22Rv1 (cell line): ENCODE measurements at regions not wholly inside any gene's neighbourhood (a gene's known extent, or its start where the extent isn't known, plus 50 kb on each side); places are given as distances from the start of the nearest gene placed in this dataset.

Source experiments
- H3K27ac ChIP-seq: fragments of 450-650 bp; 2 replicates; pipeline ENCODE4 v1.5.1; 2017
- ZFX ChIP-seq: fragments of 450-650 bp; IDR thresholded peaks from 2 replicates; pipeline ENCODE4 v1.6.1; 2017; ENCODE audit warnings: antibody characterized with exemption, borderline replicate concordance
- TF ChIP-seq, protein P1 (sequence below): fragments of 450-650 bp; IDR thresholded peaks from 2 replicates; pipeline ENCODE4 v1.5.1; 2017; ENCODE audit warnings: mild to moderate bottlenecking

DNA sequence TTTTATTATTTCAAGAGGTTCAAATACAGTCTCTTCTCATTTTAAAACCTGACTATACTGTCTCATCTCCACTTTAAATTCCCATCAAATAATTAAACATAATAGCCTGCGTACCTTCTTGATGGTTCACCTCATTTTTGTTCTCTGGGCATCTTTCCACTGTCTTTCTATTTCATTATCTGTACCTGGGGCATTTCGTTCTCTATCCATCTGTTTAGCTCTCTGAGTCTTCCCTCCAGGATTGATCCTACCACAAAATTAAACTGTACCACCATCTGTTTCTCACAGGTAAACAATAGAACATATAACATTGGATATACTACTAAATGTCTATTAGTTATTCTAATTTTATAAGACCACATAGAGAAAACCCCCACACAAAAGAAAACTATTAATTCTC lies 1331.4 kb downstream of the NSUN3 start:
- TF ChIP-seq, protein P1, sequence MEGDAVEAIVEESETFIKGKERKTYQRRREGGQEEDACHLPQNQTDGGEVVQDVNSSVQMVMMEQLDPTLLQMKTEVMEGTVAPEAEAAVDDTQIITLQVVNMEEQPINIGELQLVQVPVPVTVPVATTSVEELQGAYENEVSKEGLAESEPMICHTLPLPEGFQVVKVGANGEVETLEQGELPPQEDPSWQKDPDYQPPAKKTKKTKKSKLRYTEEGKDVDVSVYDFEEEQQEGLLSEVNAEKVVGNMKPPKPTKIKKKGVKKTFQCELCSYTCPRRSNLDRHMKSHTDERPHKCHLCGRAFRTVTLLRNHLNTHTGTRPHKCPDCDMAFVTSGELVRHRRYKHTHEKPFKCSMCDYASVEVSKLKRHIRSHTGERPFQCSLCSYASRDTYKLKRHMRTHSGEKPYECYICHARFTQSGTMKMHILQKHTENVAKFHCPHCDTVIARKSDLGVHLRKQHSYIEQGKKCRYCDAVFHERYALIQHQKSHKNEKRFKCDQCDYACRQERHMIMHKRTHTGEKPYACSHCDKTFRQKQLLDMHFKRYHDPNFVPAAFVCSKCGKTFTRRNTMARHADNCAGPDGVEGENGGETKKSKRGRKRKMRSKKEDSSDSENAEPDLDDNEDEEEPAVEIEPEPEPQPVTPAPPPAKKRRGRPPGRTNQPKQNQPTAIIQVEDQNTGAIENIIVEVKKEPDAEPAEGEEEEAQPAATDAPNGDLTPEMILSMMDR = no peak
- TF ChIP-seq ZFX = no peak
- H3K27ac ChIP-seq = no peak overlapping the region

DNA sequence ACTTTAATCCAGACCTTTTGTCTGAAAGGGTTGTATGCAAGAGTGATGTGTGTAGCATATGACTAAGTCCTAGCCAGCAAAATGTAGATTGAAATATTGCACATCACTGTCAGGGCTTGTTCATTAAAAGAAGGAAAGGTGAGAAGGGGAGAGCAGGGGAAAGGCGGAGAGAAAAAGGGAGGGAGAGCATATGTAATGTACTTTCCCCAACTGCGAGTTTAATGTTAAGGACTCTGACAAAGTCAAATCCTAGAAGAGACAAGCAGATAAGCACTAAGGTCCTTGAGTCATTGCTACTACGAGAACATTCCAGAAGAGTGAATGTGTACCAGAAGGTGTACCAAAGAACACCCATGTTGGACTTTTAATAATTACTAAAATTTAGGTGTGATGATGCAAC lies 1336.7 kb downstream of the NSUN3 start:
- no peak for TF ChIP-seq ZFX
- TF ChIP-seq, protein P1 = no peak
- H3K27ac ChIP-seq = no peak overlapping the region

DNA sequence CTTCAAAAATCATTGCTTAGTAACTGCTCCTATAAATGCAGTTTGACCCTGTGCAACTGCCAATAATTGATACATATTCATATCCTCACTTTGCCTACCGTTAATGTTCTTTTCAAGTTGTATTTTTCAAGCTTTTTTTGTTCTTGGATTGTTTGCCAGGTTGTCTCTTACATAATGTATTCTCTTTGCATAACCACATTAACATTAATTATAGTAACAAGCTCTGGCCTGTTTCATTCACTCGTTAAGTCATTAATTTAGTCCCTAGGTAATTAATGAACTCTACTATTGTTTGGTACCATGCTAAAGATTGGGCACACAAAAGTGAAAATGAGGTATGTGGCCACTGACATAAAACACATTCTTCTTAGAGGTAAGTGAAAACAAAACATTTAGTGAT lies 1338.8 kb downstream of the NSUN3 start:
- TF ChIP-seq, protein P1 = no peak
- TF ChIP-seq ZFX = no peak

DNA sequence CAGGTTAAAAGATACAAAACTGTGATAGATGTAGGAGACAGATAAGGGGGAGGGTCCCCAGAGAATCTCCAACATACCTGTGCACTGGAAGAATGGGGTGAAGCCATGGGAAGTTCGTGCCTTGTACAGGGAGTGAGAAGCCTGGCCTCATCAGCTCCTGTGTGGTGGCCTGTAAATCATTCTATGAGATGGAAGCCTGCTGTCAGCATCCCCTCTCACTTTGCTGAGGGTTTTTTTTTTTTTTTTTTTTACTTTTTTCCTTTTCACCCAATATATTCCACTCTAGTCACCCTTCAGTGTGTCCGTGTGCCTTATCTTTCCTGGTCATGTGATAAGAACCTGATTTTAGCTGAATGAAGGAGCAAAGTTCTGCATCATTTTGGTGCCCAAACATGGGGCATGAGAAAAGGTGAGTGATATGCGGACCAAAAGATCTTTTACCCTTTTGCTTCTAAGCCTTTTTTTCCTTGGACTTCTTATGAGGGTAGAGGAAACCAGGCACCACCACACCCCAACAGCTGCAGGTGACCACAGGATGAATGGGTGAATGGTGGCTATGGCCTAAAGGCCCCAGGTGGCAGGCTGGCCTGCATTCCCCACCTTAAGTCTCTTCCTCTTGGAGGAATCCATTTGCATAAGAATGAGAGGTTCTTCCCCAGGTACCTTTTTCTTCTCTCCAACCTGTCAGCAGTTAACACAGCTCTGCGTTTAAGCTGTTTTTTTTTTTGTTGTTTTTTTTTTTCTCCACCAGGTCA lies 1345.0 kb downstream of the NSUN3 start:
- H3K27ac ChIP-seq = no peak overlapping the region
- no peak for TF ChIP-seq ZFX
- TF ChIP-seq, protein P1 = no peak

More for the DNA sequence above, 1338.8 kb downstream of the NSUN3 start:
- H3K27ac ChIP-seq = no peak overlapping the region

DNA sequence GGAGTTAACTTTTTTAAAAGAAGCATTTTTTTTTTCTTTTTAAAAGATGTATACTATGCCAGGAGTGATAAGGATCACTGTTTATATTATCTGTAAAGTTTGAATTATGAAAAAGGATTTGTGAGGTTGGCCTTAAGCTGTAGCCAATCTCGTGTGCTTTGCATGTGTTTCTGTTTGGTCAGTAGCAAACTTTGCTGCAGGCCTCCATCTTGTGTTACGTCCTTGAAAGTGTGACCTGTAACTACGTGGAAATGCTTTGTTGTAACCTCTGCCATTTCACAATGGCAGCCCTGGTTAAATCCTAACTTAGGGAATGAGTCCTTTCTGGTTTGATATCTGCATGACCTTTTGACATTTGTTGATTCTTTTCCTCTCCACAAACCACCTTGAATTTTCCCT lies 1345.6 kb downstream of the NSUN3 start:
- TF ChIP-seq ZFX = no peak
- TF ChIP-seq, protein P1 = no peak
- no peak overlapping the region for H3K27ac ChIP-seq

DNA sequence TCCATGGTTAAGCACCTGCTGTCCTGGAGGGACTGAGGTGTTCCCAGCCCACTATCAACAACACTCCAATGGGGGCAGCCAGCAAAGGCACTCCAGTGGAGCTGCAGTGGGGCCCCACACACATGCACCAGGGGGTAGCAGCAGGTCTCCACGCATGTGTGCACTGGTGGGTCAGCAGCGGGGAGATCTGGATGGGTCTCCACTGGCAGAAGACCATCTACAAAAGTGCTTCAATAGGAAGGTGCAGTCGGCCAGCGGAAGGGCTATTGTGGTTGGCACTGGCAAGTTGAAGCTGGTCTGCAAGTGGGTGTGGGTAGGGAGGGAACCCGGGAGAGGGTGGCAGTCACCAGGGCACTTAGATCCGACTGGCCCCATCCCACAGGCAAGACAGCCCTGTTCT lies 1355.4 kb downstream of the NSUN3 start:
- TF ChIP-seq ZFX = no peak
- TF ChIP-seq, protein P1 = no peak
- no peak overlapping the region for H3K27ac ChIP-seq

DNA sequence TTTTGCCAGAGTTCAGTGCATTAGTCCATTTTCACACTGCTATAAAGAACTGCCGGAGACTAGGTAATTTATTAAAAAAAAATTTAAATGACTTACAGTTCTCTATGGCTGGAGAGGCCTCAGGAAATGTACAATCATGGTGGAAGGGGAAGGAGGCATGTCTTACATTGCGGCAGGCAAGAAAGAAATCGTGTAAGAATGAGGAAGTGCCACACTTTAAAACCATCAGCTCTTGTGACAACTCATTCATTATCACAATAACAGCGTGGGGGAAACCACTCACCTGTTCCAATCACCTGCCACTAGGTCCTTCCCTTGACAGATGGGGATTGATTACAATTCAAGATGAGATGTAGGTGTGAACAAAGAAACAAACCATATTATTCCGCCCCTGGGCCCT lies 1361.4 kb downstream of the NSUN3 start:
- H3K27ac ChIP-seq = no peak overlapping the region
- TF ChIP-seq, protein P1 = no peak
- TF ChIP-seq ZFX = no peak
